B cell (primary cell): ENCODE measurements at regions not wholly inside any gene's neighbourhood (a gene's known extent, or its start where the extent isn't known, plus 50 kb on each side); places are given as distances from the start of the nearest gene placed in this dataset.

Experiments used
- ATAC-seq: fragments of 200-7000 bp; cut with Tn5 transposase; one replicate; pipeline ENCODE4 v1.10.0; 2021; ENCODE audit warnings: low read depth, mild to moderate bottlenecking, moderate number of reproducible peaks, moderate library complexity
- CTCF ChIA-PET: fragments of 350-600 bp; sonication (Branson Sonifier 250); formaldehyde crosslinking; loops from one replicate; lab custom pipeline; 2021; ENCODE audit warnings: antibody characterized with exemption, inconsistent platforms; lab: Charles Lee
- POLR2A ChIA-PET: fragments of 350-600 bp; sonication (Branson Sonifier 250); formaldehyde crosslinking; loops from one replicate; lab custom pipeline; 2021; ENCODE audit warnings: antibody characterized with exemption; lab: Charles Lee
- DNase-seq: peaks from one replicate; pipeline ENCODE4 v3.0.0; 2013
- H2AFZ ChIP-seq: 2 replicates; pipeline ENCODE4 v1.6.1; 2012; ENCODE audit warnings: mild to moderate bottlenecking, low read depth, low read length; ENCODE audit not compliant: insufficient read depth, poor library complexity, severe bottlenecking
- H3K27ac ChIP-seq, 2 donors: 1 replicate in 1 of 2; 2 replicates in 1 of 2; pipeline ENCODE4 v1.5.1; 2012 to 2013; ENCODE audit warnings: low read length in 2 of 2, mild to moderate bottlenecking in 2 of 2, moderate library complexity in 1 of 2
- H3K27me3 ChIP-seq, 4 experiments: fragments of 200-600 bp in 1 of 4; sonication (generic) in 1 of 4; replicated peaks in 1 of 4; 1 replicate in 2 of 4; 2 replicates in 2 of 4; pipeline versions ENCODE4 v1.6.1 to v1.7.0; 2013 to 2016; ENCODE audit warnings: low read length in 3 of 4, mild to moderate bottlenecking in 2 of 4, mixed read lengths in 1 of 4, moderate library complexity in 1 of 4; ENCODE audit not compliant: insufficient read depth in 4 of 4, control insufficient read depth in 3 of 4; ENCODE audit errors: control extremely low read depth in 1 of 4
- H3K36me3 ChIP-seq, 2 experiments: replicated peaks in 1 of 2; 1 replicate in 1 of 2; 2 replicates in 1 of 2; pipeline versions ENCODE4 v1.6.1 to v1.7.1; 2013; ENCODE audit warnings: low read length in 1 of 2; ENCODE audit not compliant: insufficient read depth in 2 of 2, control insufficient read depth in 1 of 2; ENCODE audit errors: control extremely low read depth in 1 of 2, extremely low read depth in 1 of 2
- H3K4me1 ChIP-seq, 2 donors: fragments of 200-600 bp in 1 of 2; sonication (generic) in 1 of 2; 1 replicate in 1 of 2; 2 replicates in 1 of 2; pipeline versions ENCODE4 v1.5.1 to v1.6.1; 2013 to 2017; ENCODE audit warnings: low read length in 2 of 2; ENCODE audit not compliant: control insufficient read depth in 2 of 2, insufficient read depth in 2 of 2
- H3K4me2 ChIP-seq: replicated peaks from 2 replicates; pipeline ENCODE3; 2012; ENCODE audit warnings: mild to moderate bottlenecking, low read depth, low read length; ENCODE audit not compliant: poor library complexity, severe bottlenecking
- H3K4me3 ChIP-seq, 5 experiments: fragments of 200-600 bp in 1 of 5; sonication (generic) in 1 of 5; 1 replicate in 3 of 5; 2 replicates in 2 of 5; pipeline versions ENCODE4 v1.5.1 to v1.7.0; 2011 to 2016; ENCODE audit warnings: low read length in 4 of 5, mild to moderate bottlenecking in 4 of 5, low read depth in 2 of 5, control low read depth in 1 of 5, moderate library complexity in 1 of 5; ENCODE audit not compliant: insufficient read depth in 1 of 5; ENCODE audit errors: control extremely low read depth in 1 of 5, extremely low read depth in 1 of 5
- H3K79me2 ChIP-seq: fragments of 200-600 bp; sonication (generic); one replicate; pipeline ENCODE4 v1.6.0; 2016; ENCODE audit warnings: low read length; ENCODE audit not compliant: control insufficient read depth, insufficient read depth
- H3K9ac ChIP-seq: fragments of 200-600 bp; sonication (generic); 2 replicates; pipeline ENCODE4 v1.6.1; 2017; ENCODE audit warnings: mild to moderate bottlenecking, low read length, moderate library complexity
- H3K9me3 ChIP-seq, 3 donors: one replicate each; pipeline versions ENCODE4 v1.6.1 to v1.7.1; 2013; ENCODE audit warnings: low read length in 2 of 3; ENCODE audit not compliant: control insufficient read depth in 2 of 3, insufficient read depth in 1 of 3; ENCODE audit errors: control extremely low read depth in 1 of 3
- H4K20me1 ChIP-seq: 2 replicates; pipeline ENCODE4 v1.6.0; 2012; ENCODE audit warnings: mild to moderate bottlenecking, low read length; ENCODE audit not compliant: insufficient read depth, control insufficient read depth, poor library complexity, severe bottlenecking
- H3K27ac Mint-ChIP-seq: one replicate; pipeline ENCODE4 v1.8.0; 2021; ENCODE audit warnings: mixed read lengths
- H3K27me3 Mint-ChIP-seq: one replicate; pipeline ENCODE4 v1.8.0; 2021; ENCODE audit warnings: mixed read lengths
- H3K4me1 Mint-ChIP-seq: one replicate; pipeline ENCODE4 v1.8.0; 2021; ENCODE audit warnings: mixed read lengths
- H3K4me3 Mint-ChIP-seq: one replicate; pipeline ENCODE4 v1.8.0; 2021; ENCODE audit warnings: mixed read lengths
- H3K9me3 Mint-ChIP-seq: one replicate; pipeline ENCODE4 v1.8.0; 2022; ENCODE audit warnings: mixed read lengths; ENCODE audit not compliant: insufficient read depth
- CTCF ChIP-seq: fragments of 200-600 bp; IDR thresholded peaks from one replicate; pipeline ENCODE4 v1.8.0; 2022; ENCODE audit warnings: antibody characterized with exemption, mild to moderate bottlenecking
- EZH2 ChIP-seq: IDR thresholded peaks from 2 replicates; pipeline ENCODE4 v1.6.1; 2012; ENCODE audit warnings: borderline replicate concordance, low read depth, mild to moderate bottlenecking, moderate library complexity, low read length; ENCODE audit not compliant: insufficient read depth, poor library complexity, severe bottlenecking
- WGBS: methylation state at CpG from one replicate; pipeline ENCODE4 v1.1.5; 2013; ENCODE audit warnings: missing lambda C conversion rate; ENCODE audit not compliant: insufficient coverage; 5-methylcytosine and 5-hydroxymethylcytosine counted together
- intact Hi-C: fragments of 100-400 bp; cut with micrococcal nuclease; formaldehyde crosslinking; loops from one replicate; pipeline ENCODE4 v1.10.0; 2022

DNA sequence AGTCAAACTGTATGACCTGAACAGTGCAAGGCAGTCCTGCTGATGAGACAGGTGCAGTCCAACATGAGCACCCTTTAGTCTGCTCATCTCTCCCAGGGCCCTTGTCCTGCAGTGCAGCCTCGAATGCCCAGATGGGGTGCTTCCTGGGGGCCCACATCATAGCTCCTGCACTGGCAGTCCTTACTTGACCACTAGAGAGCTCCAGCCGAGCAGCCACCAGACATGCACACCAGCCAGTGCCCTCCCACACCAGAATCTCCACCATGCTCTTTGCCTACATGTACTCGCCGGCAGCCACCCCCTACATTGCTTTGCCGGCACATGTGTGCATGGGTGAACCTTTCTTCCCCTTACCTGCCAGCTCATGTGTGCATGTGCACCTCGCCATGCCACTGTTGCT is 188.8 kb upstream of the GULP1 start:
- CTCF ChIA-PET = no interaction called here
- no peak overlapping the region for H3K27ac Mint-ChIP-seq
- Histone ChIP-seq H3K4me1 (no peaks in the 10 kb centered on the region), H3K4me2 (no peak overlapping the region), H3K4me3 (no peak overlapping the region), H3K27me3 (no peaks in the 10 kb centered on the region), H3K9me3 (peaks cover 0 to 15% (median 0%) of the 10 kb centered on the region in 3 donors), H3K27ac (no peak overlapping the region), H3K9ac (no peak overlapping the region), H3K79me2 (no peaks in the 10 kb centered on the region), H2AFZ (no peak overlapping the region), H4K20me1 (no peaks in the 10 kb centered on the region), H3K36me3 (no peaks in the 10 kb centered on the region)
- POLR2A ChIA-PET = no interaction called here
- intact Hi-C loops = no loop called here
- WGBS = 73% methylated on average over 6 of the region's 6 CpGs
- DNase-seq (no peak), ATAC-seq (no peak)
- TF ChIP-seq EZH2 (no peak), CTCF (no peak)
- H3K4me3 Mint-ChIP-seq = no peak overlapping the region
- no peaks in the 10 kb centered on the region for H3K27me3 Mint-ChIP-seq
- H3K4me1 Mint-ChIP-seq = no peaks in the 10 kb centered on the region
- peaks cover 2% of the 10 kb centered on the region for H3K9me3 Mint-ChIP-seq

- H3K9me3 Mint-ChIP-seq = peaks cover 5% of the 10 kb centered on the region
- H3K4me3 Mint-ChIP-seq = no peak overlapping the region
- no peak for ATAC-seq
- no peak for DNase-seq
- no peaks in the 10 kb centered on the region for H3K27me3 Mint-ChIP-seq
- Histone ChIP-seq H3K36me3 (no peaks in the 10 kb centered on the region), H4K20me1 (no peaks in the 10 kb centered on the region), H3K4me1 (no peaks in the 10 kb centered on the region), H3K4me2 (no peak overlapping the region), H3K79me2 (no peaks in the 10 kb centered on the region), H3K27ac (no peak overlapping the region), H3K9ac (no peak overlapping the region), H3K9me3 (peaks cover 0 to 3% (median 0%) of the 10 kb centered on the region in 3 donors), H3K27me3 (no peaks in the 10 kb centered on the region), H2AFZ (no peak overlapping the region), H3K4me3 (no peak overlapping the region)
- TF ChIP-seq EZH2 (no peak), CTCF (no peak)
- ChIA-PET CTCF (interaction anchor here (0.6 kb wide), 1 partner anchor 102 kb away, joined by 3 read pairs; no protein-coding TSS in a partner anchor), POLR2A (no interaction called here)
- H3K4me1 Mint-ChIP-seq = no peaks in the 10 kb centered on the region
- intact Hi-C loops = no loop called here
- WGBS = 56% methylated on average over 1 of the region's 1 CpG
- no peak overlapping the region for H3K27ac Mint-ChIP-seq
Observed at GRCh38 chr2:188114014-188114413, 177.7 kb upstream of the GULP1 start.
